ENCODE measurements at regions not wholly inside any gene's neighbourhood (a gene's known extent, or its start where the extent isn't known, plus 50 kb on each side); places are given as distances from the start of the nearest gene placed in this dataset.

DNA sequence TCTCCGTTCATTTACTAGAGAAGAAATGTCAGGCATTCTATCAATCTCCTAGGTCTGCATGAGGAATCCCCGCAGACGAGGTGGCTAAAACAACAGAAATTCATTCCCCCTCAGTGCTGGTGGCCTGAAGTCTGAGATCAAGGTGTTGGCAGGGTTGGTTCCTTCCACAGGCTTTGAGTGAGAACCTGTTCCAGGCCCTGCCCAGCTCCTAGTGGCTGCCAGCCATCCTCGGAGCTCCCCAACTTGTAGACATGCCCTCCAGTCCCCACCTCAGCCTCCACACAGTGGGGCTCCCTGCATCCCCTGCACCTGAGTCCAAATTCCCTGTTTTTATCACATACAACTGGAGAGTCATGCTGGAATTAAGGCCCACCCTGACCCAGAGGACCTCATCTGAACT is 145.3 kb upstream of the ALKAL2 start:
- no peak for TF ChIP-seq SIN3A (IDR thresholded peaks at IDR 0.05; ENCODE audit: borderline replicate concordance, insufficient read depth, low read length)
- no peak for TF ChIP-seq POLR2AphosphoS5 (IDR thresholded peaks at IDR 0.05; ENCODE audit: low read depth, low read length)
- TF ChIP-seq, protein P1, sequence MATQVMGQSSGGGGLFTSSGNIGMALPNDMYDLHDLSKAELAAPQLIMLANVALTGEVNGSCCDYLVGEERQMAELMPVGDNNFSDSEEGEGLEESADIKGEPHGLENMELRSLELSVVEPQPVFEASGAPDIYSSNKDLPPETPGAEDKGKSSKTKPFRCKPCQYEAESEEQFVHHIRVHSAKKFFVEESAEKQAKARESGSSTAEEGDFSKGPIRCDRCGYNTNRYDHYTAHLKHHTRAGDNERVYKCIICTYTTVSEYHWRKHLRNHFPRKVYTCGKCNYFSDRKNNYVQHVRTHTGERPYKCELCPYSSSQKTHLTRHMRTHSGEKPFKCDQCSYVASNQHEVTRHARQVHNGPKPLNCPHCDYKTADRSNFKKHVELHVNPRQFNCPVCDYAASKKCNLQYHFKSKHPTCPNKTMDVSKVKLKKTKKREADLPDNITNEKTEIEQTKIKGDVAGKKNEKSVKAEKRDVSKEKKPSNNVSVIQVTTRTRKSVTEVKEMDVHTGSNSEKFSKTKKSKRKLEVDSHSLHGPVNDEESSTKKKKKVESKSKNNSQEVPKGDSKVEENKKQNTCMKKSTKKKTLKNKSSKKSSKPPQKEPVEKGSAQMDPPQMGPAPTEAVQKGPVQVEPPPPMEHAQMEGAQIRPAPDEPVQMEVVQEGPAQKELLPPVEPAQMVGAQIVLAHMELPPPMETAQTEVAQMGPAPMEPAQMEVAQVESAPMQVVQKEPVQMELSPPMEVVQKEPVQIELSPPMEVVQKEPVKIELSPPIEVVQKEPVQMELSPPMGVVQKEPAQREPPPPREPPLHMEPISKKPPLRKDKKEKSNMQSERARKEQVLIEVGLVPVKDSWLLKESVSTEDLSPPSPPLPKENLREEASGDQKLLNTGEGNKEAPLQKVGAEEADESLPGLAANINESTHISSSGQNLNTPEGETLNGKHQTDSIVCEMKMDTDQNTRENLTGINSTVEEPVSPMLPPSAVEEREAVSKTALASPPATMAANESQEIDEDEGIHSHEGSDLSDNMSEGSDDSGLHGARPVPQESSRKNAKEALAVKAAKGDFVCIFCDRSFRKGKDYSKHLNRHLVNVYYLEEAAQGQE (IDR thresholded peaks at IDR 0.05; ENCODE audit: insufficient read depth in 1 of 2, low read depth in 2 of 2, low read length in 2 of 2), result no peak

Measured in PFSK-1 (cell line).